ENCODE measurements at regions not wholly inside any gene's neighbourhood (a gene's known extent, or its start where the extent isn't known, plus 50 kb on each side); places are given as distances from the start of the nearest gene placed in this dataset.
"Not testable (repeated sequence)": the region's sequence is repeated elsewhere in the genome, so short reads cannot be mapped to it uniquely, and the experiment has no call there.

- Mint-ChIP-seq H3K36me3 (ENCODE audit: low read depth) (peaks cover 26% of the 10 kb centered on the region), H3K27ac (no peak overlapping the region), H3K9me3 (no peaks in the 10 kb centered on the region), H3K27me3 (no peaks in the 10 kb centered on the region), H3K4me3 (no peak overlapping the region), H3K4me1 (no peaks in the 10 kb centered on the region)
- no peak for DNase-seq
- intact Hi-C loops (cut with micrococcal nuclease): no loop called here
- POLR2A ChIA-PET: no interaction called here
- TF ChIP-seq, protein P1, sequence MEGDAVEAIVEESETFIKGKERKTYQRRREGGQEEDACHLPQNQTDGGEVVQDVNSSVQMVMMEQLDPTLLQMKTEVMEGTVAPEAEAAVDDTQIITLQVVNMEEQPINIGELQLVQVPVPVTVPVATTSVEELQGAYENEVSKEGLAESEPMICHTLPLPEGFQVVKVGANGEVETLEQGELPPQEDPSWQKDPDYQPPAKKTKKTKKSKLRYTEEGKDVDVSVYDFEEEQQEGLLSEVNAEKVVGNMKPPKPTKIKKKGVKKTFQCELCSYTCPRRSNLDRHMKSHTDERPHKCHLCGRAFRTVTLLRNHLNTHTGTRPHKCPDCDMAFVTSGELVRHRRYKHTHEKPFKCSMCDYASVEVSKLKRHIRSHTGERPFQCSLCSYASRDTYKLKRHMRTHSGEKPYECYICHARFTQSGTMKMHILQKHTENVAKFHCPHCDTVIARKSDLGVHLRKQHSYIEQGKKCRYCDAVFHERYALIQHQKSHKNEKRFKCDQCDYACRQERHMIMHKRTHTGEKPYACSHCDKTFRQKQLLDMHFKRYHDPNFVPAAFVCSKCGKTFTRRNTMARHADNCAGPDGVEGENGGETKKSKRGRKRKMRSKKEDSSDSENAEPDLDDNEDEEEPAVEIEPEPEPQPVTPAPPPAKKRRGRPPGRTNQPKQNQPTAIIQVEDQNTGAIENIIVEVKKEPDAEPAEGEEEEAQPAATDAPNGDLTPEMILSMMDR (IDR thresholded peaks at IDR 0.05): no peak
- CTCF ChIA-PET: no interaction called here
- ATAC-seq (ENCODE audit: low read depth): no peak
These were observed 51.6 kb downstream of the RESF1 start for GRCh38 chr12:32010631-32011336.

- CTCF ChIA-PET: no interaction called here
- no peak overlapping the region for H3K27ac Mint-ChIP-seq
- H3K27me3 Mint-ChIP-seq: no peaks in the 10 kb centered on the region
- ATAC-seq (ENCODE audit: low read depth) (no peak), DNase-seq (no peak)
- TF ChIP-seq, protein P1 (IDR thresholded peaks at IDR 0.05): no peak
- peaks cover 24% of the 10 kb centered on the region for H3K36me3 Mint-ChIP-seq (ENCODE audit: low read depth)
- H3K9me3 Mint-ChIP-seq: no peaks in the 10 kb centered on the region
- no peaks in the 10 kb centered on the region for H3K4me1 Mint-ChIP-seq
- intact Hi-C loops (cut with micrococcal nuclease): no loop called here
- H3K4me3 Mint-ChIP-seq: no peak overlapping the region
- POLR2A ChIA-PET: interaction anchor here (0.7 kb wide), 1 partner anchor 310 kb away, joined by 4 read pairs; no protein-coding TSS in a partner anchor
These were observed 53.1 kb downstream of the RESF1 start for GRCh38 chr12:32012249-32012785.

- no peak for DNase-seq
- no peaks in the 10 kb centered on the region for H3K27me3 Mint-ChIP-seq
- TF ChIP-seq, protein P1 (IDR thresholded peaks at IDR 0.05): no peak
- peaks cover 17% of the 10 kb centered on the region for H3K36me3 Mint-ChIP-seq (ENCODE audit: low read depth)
- no peak overlapping the region for H3K4me3 Mint-ChIP-seq
- H3K27ac Mint-ChIP-seq: no peak overlapping the region
- no peaks in the 10 kb centered on the region for H3K4me1 Mint-ChIP-seq
- no peaks in the 10 kb centered on the region for H3K9me3 Mint-ChIP-seq
- ChIA-PET CTCF (no interaction called here), POLR2A (interaction anchor here (0.5 kb wide), 1 partner anchor 480 kb away, joined by 4 read pairs; no protein-coding TSS in a partner anchor)
- ATAC-seq (ENCODE audit: low read depth): no peak
- intact Hi-C loops (cut with micrococcal nuclease): no loop called here
These were observed 55.8 kb downstream of the RESF1 start for GRCh38 chr12:32015036-32015435.

GRCh38 chr12:32016680-32017482, 57.7 kb downstream of the RESF1 start:
- H3K27ac Mint-ChIP-seq: no peak overlapping the region
- H3K4me1 Mint-ChIP-seq: no peaks in the 10 kb centered on the region
- H3K36me3 Mint-ChIP-seq (ENCODE audit: low read depth): peaks cover 21% of the 10 kb centered on the region
- CTCF ChIA-PET: no interaction called here
- POLR2A ChIA-PET: interaction anchor here (0.9 kb wide), 1 partner anchor 19 kb away, joined by 5 read pairs; no protein-coding TSS in a partner anchor
- no peak for ATAC-seq (ENCODE audit: low read depth)
- DNase-seq: no peak
- no peaks in the 10 kb centered on the region for H3K9me3 Mint-ChIP-seq
- no peak overlapping the region for H3K4me3 Mint-ChIP-seq
- H3K27me3 Mint-ChIP-seq: no peaks in the 10 kb centered on the region
- TF ChIP-seq, protein P1 (IDR thresholded peaks at IDR 0.05): no peak
- intact Hi-C loops (cut with micrococcal nuclease): no loop called here

DNA sequence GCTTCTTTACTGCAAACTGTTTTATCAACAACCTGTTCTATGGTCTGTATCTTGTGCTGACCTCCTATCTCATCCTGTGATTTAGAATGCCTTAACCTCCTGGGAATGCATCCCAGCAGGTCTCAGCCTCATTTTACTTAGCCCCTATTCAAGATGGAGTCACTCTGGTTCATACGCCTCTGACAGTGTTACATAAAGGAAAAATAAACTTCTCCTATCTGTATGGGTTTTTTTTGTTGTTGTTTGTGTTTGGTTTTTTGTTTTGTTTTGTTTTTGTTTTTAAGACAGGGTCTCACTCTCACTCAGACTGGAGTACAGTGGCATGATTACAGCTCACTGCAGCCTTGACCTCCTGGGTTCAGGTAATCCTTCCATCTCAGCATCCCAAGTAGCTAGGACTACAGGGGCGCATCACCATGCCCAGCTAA, 62.1 kb downstream of the RESF1 start:
- ATAC-seq (ENCODE audit: low read depth): no peak
- Mint-ChIP-seq H3K27me3 (no peaks in the 10 kb centered on the region), H3K9me3 (peaks cover 3% of the 10 kb centered on the region), H3K4me3 (no peak overlapping the region), H3K36me3 (ENCODE audit: low read depth) (peaks cover 16% of the 10 kb centered on the region), H3K27ac (no peak overlapping the region), H3K4me1 (peaks cover 11% of the 10 kb centered on the region)
- TF ChIP-seq, protein P1 (IDR thresholded peaks at IDR 0.05): no peak
- ChIA-PET POLR2A (no interaction called here), CTCF (no interaction called here)
- DNase-seq: no peak
- intact Hi-C loops (cut with micrococcal nuclease): no loop called here

GRCh38 chr12:32022387-32022786, 63.2 kb downstream of the RESF1 start:
- H3K27ac Mint-ChIP-seq; H3K4me3 Mint-ChIP-seq; ATAC-seq (ENCODE audit: low read depth); H3K9me3 Mint-ChIP-seq; DNase-seq; POLR2A ChIA-PET; H3K27me3 Mint-ChIP-seq; intact Hi-C loops (cut with micrococcal nuclease): not testable (repeated sequence)
- H3K4me1 Mint-ChIP-seq: peaks cover 19% of the 10 kb centered on the region
- CTCF ChIA-PET: interaction anchor here (0.6 kb wide), 1 partner anchor 369 kb away, joined by 4 read pairs; no protein-coding TSS in a partner anchor
- H3K36me3 Mint-ChIP-seq (ENCODE audit: low read depth): peaks cover 14% of the 10 kb centered on the region

DNA sequence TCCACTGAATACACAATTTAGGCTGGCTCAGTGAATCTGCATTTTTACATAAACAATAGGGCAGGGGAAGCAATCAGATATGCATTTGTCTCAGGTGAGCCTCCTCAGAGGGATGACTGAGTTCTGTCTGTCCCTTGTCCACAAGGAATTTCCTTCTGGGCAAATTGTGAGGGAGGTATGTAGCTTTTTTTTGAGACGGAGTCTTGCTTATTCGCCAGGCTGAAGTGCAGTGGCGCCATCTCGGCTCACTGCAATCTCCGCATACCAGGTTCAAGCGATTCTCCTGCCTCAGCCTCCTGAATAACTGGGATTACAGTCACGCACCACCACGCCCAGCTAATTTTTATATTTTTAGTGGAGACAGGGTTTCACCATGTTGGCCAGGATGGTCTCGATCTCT, 64.6 kb downstream of the RESF1 start:
- H3K27ac Mint-ChIP-seq; DNase-seq; H3K27me3 Mint-ChIP-seq; H3K4me3 Mint-ChIP-seq; ATAC-seq (ENCODE audit: low read depth); H3K9me3 Mint-ChIP-seq; intact Hi-C loops (cut with micrococcal nuclease); POLR2A ChIA-PET: not testable (repeated sequence)
- Mint-ChIP-seq H3K4me1 (peaks cover 28% of the 10 kb centered on the region), H3K36me3 (ENCODE audit: low read depth) (peaks cover 14% of the 10 kb centered on the region)
- CTCF ChIA-PET: interaction anchor here (0.6 kb wide), 1 partner anchor 416 kb away, joined by 3 read pairs; no protein-coding TSS in a partner anchor

All from activated B cell treated with CpG ODN at 0.5 μM for 24 hours (primary cell).